Panc1 (cell line): ENCODE measurements at regions not wholly inside any gene's neighbourhood (a gene's known extent, or its start where the extent isn't known, plus 50 kb on each side); places are given as distances from the start of the nearest gene placed in this dataset.

ENCODE experiments used
- ATAC-seq: fragments of 200-7000 bp; cut with Tn5 transposase; 2 replicates; pipeline ENCODE4 v1.9.1; 2020; ENCODE audit warnings: mild to moderate bottlenecking, moderate library complexity
- BruUV-seq: library from RNA; stranded (reverse); fragments of 400-500 nt; replicated peaks from 2 replicates; lab custom pipeline; 2021; lab: Mats Ljungman, UMichigan
- CTCF ChIA-PET: fragments of 300-600 bp; sonication (Branson Sonifier 250); formaldehyde crosslinking; loops from one replicate; lab custom pipeline; 2022; ENCODE audit warnings: antibody characterized with exemption; lab: Charles Lee
- POLR2A ChIA-PET: fragments of 300-600 bp; sonication (Branson Sonifier 250); formaldehyde crosslinking; loops from one replicate; lab custom pipeline; 2022; ENCODE audit warnings: antibody characterized with exemption; lab: Charles Lee
- DNase-seq: peaks from one replicate; pipeline ENCODE4 v3.0.0-alpha.2; 2010; ENCODE audit warnings: low read depth, low spot score
- H3K27ac ChIP-seq: 2 replicates; pipeline ENCODE4 v1.5.1; 2011; ENCODE audit warnings: mild to moderate bottlenecking, low read length, inconsistent platforms
- H3K27me3 ChIP-seq: fragments of 200-500 bp; sonication (Bioruptor generic); 2 replicates; pipeline ENCODE4 v1.6.0; 2014; ENCODE audit warnings: low read length, inconsistent platforms; ENCODE audit not compliant: control insufficient read depth, insufficient read depth
- H3K36me3 ChIP-seq: fragments of 200-500 bp; sonication (Bioruptor generic); 2 replicates; pipeline ENCODE4 v1.5.1; 2014; ENCODE audit warnings: inconsistent platforms, mild to moderate bottlenecking, low read length, moderate library complexity; ENCODE audit not compliant: control insufficient read depth, insufficient read depth
- H3K4me1 ChIP-seq: 2 replicates; pipeline ENCODE4 v1.5.1; 2011; ENCODE audit warnings: inconsistent platforms, mild to moderate bottlenecking, low read length, moderate library complexity; ENCODE audit not compliant: control insufficient read depth, insufficient read depth
- H3K4me3 ChIP-seq, 2 experiments: 2 replicates each; pipeline ENCODE4 v1.5.1; 2011 to 2012; ENCODE audit warnings: low read depth in 2 of 2, low read length in 2 of 2, mild to moderate bottlenecking in 2 of 2, inconsistent platforms in 1 of 2, moderate library complexity in 1 of 2
- H3K9me3 ChIP-seq: fragments of 200-500 bp; sonication (Bioruptor generic); 2 replicates; pipeline ENCODE4 v1.5.1; 2014; ENCODE audit warnings: low read depth, mild to moderate bottlenecking, inconsistent platforms, low read length, moderate library complexity; ENCODE audit not compliant: control insufficient read depth, insufficient read depth
- CTCF ChIP-seq: fragments of 450-650 bp; IDR thresholded peaks from 2 replicates; pipeline ENCODE4 v1.5.1; 2017; ENCODE audit warnings: mild to moderate bottlenecking
- POLR2AphosphoS5 ChIP-seq: IDR thresholded peaks from 2 replicates; pipeline ENCODE4 v1.6.1; 2012; ENCODE audit warnings: mild to moderate bottlenecking, low read depth, low read length, moderate library complexity
- REST ChIP-seq, 2 experiments: IDR thresholded peaks; 2 replicates each; pipeline ENCODE4 v1.6.1; 2011 to 2012; ENCODE audit warnings: low read depth in 2 of 2, control low read depth in 1 of 2, low read length in 1 of 2, mild to moderate bottlenecking in 1 of 2, moderate library complexity in 1 of 2; ENCODE audit not compliant: insufficient read depth in 1 of 2
- SIN3A ChIP-seq: IDR thresholded peaks from 2 replicates; pipeline ENCODE4 v1.6.1; 2012; ENCODE audit warnings: low read depth, mild to moderate bottlenecking, low read length, moderate library complexity, borderline replicate concordance; ENCODE audit not compliant: insufficient read depth
- TCF7L2 ChIP-seq: IDR thresholded peaks from 2 replicates; pipeline ENCODE4 v1.6.1; 2011; ENCODE audit warnings: mild to moderate bottlenecking, low read depth, low read length, inconsistent platforms
- in situ Hi-C: cut with HindIII; loops from 2 replicates; pipeline ENCODE4 v1.10.0; 2016; ENCODE audit warnings: low sequenced_read_pairs, low pct_unique_long_range_greater_than_20kb
- intact Hi-C: fragments of 100-400 bp; cut with micrococcal nuclease; formaldehyde crosslinking; loops from one replicate; pipeline ENCODE4 v1.10.0; 2022; ENCODE audit not compliant: unreplicated experiment

GRCh38 chr3:152619691-152620090, 215.2 kb upstream of the P2RY1 start:
- ATAC-seq (no peak), DNase-seq (no peak)
- CTCF ChIA-PET = no interaction called here
- intact Hi-C loops = no loop called here
- no peaks in the 10 kb centered on the region for H3K4me1 ChIP-seq
- in situ Hi-C loops = no loop called here
- H3K9me3 ChIP-seq = no peaks in the 10 kb centered on the region
- no peaks in the 10 kb centered on the region for H3K36me3 ChIP-seq
- H3K4me3 ChIP-seq = no peak overlapping the region
- no TSS peak for BruUV-seq
- no peak for TF ChIP-seq TCF7L2
- no peak for TF ChIP-seq REST (IDR thresholded peaks at IDR 0.05; ENCODE audit: insufficient read depth in 1 of 2, low read depth in 2 of 2, low read length in 1 of 2)
- TF ChIP-seq CTCF = no peak
- no peak for TF ChIP-seq SIN3A
- no peak for TF ChIP-seq POLR2AphosphoS5
- peaks cover 2% of the 10 kb centered on the region; the same call in 1 of the 2 replicates for H3K27me3 ChIP-seq
- POLR2A ChIA-PET = no interaction called here
- no peak overlapping the region for H3K27ac ChIP-seq

- no TSS peak for BruUV-seq
- Histone ChIP-seq H3K9me3 (no peaks in the 10 kb centered on the region), H3K36me3 (no peaks in the 10 kb centered on the region), H3K27me3 (peaks cover 2% of the 10 kb centered on the region; the same call in 1 of the 2 replicates), H3K4me1 (no peaks in the 10 kb centered on the region), H3K27ac (no peak overlapping the region), H3K4me3 (no peak overlapping the region)
- CTCF ChIA-PET = no interaction called here
- intact Hi-C loops = no loop called here
- POLR2A ChIA-PET = no interaction called here
- no peak for ATAC-seq
- no peak for DNase-seq
- no peak for TF ChIP-seq SIN3A
- no peak for TF ChIP-seq POLR2AphosphoS5
- no peak for TF ChIP-seq REST (IDR thresholded peaks at IDR 0.05; ENCODE audit: insufficient read depth in 1 of 2, low read depth in 2 of 2, low read length in 1 of 2)
- TF ChIP-seq TCF7L2 = no peak
- no peak for TF ChIP-seq CTCF
- in situ Hi-C loops = no loop called here
These were observed 214.5 kb upstream of the P2RY1 start for GRCh38 chr3:152620395-152620794.
